MM.1S (cell line): ENCODE measurements at regions not wholly inside any gene's neighbourhood (a gene's known extent, or its start where the extent isn't known, plus 50 kb on each side); places are given as distances from the start of the nearest gene placed in this dataset.

Experiments used
- CTCF ChIP-seq: fragments of 300-600 bp; sonication (generic); IDR thresholded peaks from 2 replicates; pipeline ENCODE4 v1.5.1; 2016; ENCODE audit warnings: antibody characterized with exemption, low read length, mixed read lengths
- EZH2 ChIP-seq: fragments of 300-600 bp; sonication (generic); optimal IDR thresholded peaks from 2 replicates; pipeline ENCODE3; 2017; ENCODE audit warnings: low read depth, mild to moderate bottlenecking, antibody characterized with exemption, low read length, mixed read lengths
- EZH2phosphoT487 ChIP-seq: fragments of 300-600 bp; sonication (generic); IDR thresholded peaks from 2 replicates; pipeline ENCODE4 v1.6.1; 2018; ENCODE audit warnings: antibody characterized with exemption, low read length

DNA sequence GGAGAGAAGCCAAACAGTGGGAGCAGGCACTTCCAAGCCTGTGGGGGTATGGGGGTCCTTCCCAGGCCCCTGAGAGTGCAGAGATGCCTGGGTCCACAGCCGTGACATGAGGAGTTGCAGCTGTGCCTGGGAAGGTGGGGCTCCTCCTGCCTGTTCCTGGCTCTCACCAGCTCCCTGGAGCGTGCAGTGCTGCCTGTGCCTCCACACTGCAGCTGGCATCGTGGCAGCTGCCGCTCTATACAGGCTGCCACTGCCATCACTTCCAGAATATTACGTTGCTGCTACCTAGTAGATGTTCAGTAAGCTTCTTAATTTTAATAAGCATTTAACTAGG is 223.7 kb downstream of the KCNC2 start:
- TF ChIP-seq CTCF (no peak), EZH2 (no peak), EZH2phosphoT487 (no peak)
